Right forelimb (tissue), 1 donor: ENCODE measurements at regions not wholly inside any gene's neighbourhood (a gene's known extent, or its start where the extent isn't known, plus 50 kb on each side); places are given as distances from the start of the nearest gene placed in this dataset.
A peak's percentile ranks its signal among the peaks of the same experiment; 100 is the strongest.

Experiments
- DNase-seq: peaks from one replicate; pipeline ENCODE4 v3.0.0-alpha.2; 2018

GRCh38 chr17:412211-413015 lies 59.8 kb upstream of the RPH3AL start:
- peak; percentile 65 for DNase-seq

GRCh38 chr17:411421-412120 lies 59.0 kb upstream of the RPH3AL start:
- peak; percentile 39 for DNase-seq

- DNase-seq, result no peak
Measured at GRCh38 chr17:410543-411401, 58.2 kb upstream of the RPH3AL start.

- peak; percentile 100 for DNase-seq
Measured at GRCh38 chr17:409848-410542, 57.4 kb upstream of the RPH3AL start.

GRCh38 chr17:409308-409847 lies 56.8 kb upstream of the RPH3AL start:
- DNase-seq, result no peak

GRCh38 chr17:404703-405102 lies 52.1 kb upstream of the RPH3AL start:
- DNase-seq, result no peak
